ENCODE measurements at regions not wholly inside any gene's neighbourhood (a gene's known extent, or its start where the extent isn't known, plus 50 kb on each side); places are given as distances from the start of the nearest gene placed in this dataset.

GRCh38 chr2:120606280-120606679, 129.4 kb upstream of the GLI2 start:
- TF ChIP-seq ATF2 (tag by site-specific recombination; IDR thresholded peaks at IDR 0.05; ENCODE audit: low read depth) (no peak), CTCF (tag by site-specific recombination; IDR thresholded peaks at IDR 0.05) (no peak), YY1 (tag by site-specific recombination; IDR thresholded peaks at IDR 0.05) (no peak), ZFP37 (tag by site-specific recombination; IDR thresholded peaks at IDR 0.05) (no peak), ZBTB26 (tag by site-specific recombination; optimal IDR thresholded peaks at IDR 0.05) (no peak)
